K562 (cell line): ENCODE measurements at regions not wholly inside any gene's neighbourhood (a gene's known extent, or its start where the extent isn't known, plus 50 kb on each side); places are given as distances from the start of the nearest gene placed in this dataset.

ENCODE experiments used
- EZH2 ChIP-seq: IDR thresholded peaks from 2 replicates; pipeline ENCODE4 v1.6.1; 2012; ENCODE audit warnings: low read depth, mild to moderate bottlenecking, inconsistent platforms, low read length, borderline replicate concordance
- HCFC1 ChIP-seq: IDR thresholded peaks from 2 replicates; pipeline ENCODE4 v1.6.1; 2012; ENCODE audit warnings: low read depth, low read length, improper control_type of control experiment
- HDAC6 ChIP-seq: IDR thresholded peaks from 2 replicates; pipeline ENCODE4 v1.6.1; 2012; ENCODE audit warnings: low read depth, mild to moderate bottlenecking, control low read depth, inconsistent platforms, low read length, moderate library complexity
- KLF16 ChIP-seq: IDR thresholded peaks from 2 replicates; pipeline ENCODE4 v1.6.1; 2016; ENCODE audit warnings: antibody characterized with exemption
- NR3C1 ChIP-seq: sonication (generic); formaldehyde crosslinking; IDR thresholded peaks from 2 replicates; pipeline ENCODE4 v1.8.1; 2022; ENCODE audit warnings: missing genetic modification reagents
- POLR2AphosphoS5 ChIP-seq: IDR thresholded peaks from 2 replicates; pipeline ENCODE4 v1.6.1; 2011; ENCODE audit warnings: mild to moderate bottlenecking, low read depth, low read length, moderate library complexity; ENCODE audit not compliant: control insufficient read depth, insufficient read depth
- RAD21 ChIP-seq, 2 experiments: fragments of 250-450 bp in 1 of 2; fragments of 450-650 bp in 1 of 2; sonication (Bioruptor Pico) in 1 of 2; formaldehyde crosslinking in 1 of 2; IDR thresholded peaks in 1 of 2; conservative IDR thresholded peaks in 1 of 2; 2 replicates each; pipeline versions ENCODE4 v1.4.0 to v1.8.0; 2020 to 2022; ENCODE audit warnings: mild to moderate bottlenecking in 2 of 2, moderate library complexity in 1 of 2
- RFX5 ChIP-seq: IDR thresholded peaks from 2 replicates; pipeline ENCODE4 v1.6.1; 2011; ENCODE audit warnings: low read depth, mild to moderate bottlenecking, improper control_type of control experiment, low read length
- XRCC5 ChIP-seq: fragments of 200-400 bp; formaldehyde crosslinking; IDR thresholded peaks from 2 replicates; pipeline ENCODE4 v1.6.1; 2017; ENCODE audit warnings: low read depth, mild to moderate bottlenecking, low read length
- TF ChIP-seq, protein P1 (sequence below): fragments of 250-450 bp; sonication (Bioruptor Pico); IDR thresholded peaks from 2 replicates; pipeline ENCODE4 v1.8.0; 2021; ENCODE audit warnings: mild to moderate bottlenecking, moderate library complexity
- TF ChIP-seq, protein P2 (sequence below): IDR thresholded peaks from 2 replicates; pipeline ENCODE4 v1.6.1; 2016; ENCODE audit warnings: missing genetic modification characterization, missing compliant biosample characterization
- TF ChIP-seq, protein P3 (sequence below): fragments of 200-600 bp; sonication (generic); IDR thresholded peaks from one replicate; pipeline ENCODE4 v1.6.1; 2012; ENCODE audit warnings: mild to moderate bottlenecking, low read depth, low read length, inconsistent platforms

DNA sequence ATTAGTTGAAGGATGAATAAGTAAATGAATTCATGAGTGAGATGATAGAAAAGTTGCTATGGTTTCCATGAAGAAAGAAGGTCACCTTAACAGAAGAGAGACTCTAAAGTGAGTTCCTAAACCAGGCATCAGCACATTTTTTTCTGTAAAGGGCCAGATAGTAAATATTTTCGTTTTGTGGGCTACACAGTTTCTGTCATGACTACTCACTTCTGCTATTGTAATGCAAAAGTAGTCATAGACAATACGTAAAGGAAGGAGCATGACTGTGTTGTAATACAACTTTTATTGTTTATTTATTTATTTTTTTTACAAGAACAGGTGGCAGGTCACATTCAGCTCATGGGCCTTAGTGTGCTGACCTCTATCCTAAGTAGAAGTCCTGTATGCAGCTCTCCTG is 426.1 kb upstream of the DYNLRB2 start:
- TF ChIP-seq EZH2 = no peak
- TF ChIP-seq, protein P1, sequence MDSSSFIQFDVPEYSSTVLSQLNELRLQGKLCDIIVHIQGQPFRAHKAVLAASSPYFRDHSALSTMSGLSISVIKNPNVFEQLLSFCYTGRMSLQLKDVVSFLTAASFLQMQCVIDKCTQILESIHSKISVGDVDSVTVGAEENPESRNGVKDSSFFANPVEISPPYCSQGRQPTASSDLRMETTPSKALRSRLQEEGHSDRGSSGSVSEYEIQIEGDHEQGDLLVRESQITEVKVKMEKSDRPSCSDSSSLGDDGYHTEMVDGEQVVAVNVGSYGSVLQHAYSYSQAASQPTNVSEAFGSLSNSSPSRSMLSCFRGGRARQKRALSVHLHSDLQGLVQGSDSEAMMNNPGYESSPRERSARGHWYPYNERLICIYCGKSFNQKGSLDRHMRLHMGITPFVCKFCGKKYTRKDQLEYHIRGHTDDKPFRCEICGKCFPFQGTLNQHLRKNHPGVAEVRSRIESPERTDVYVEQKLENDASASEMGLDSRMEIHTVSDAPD = no peak
- no peak for TF ChIP-seq XRCC5
- no peak for TF ChIP-seq NR3C1 (CRISPR knock-in tag)
- no peak for TF ChIP-seq POLR2AphosphoS5
- TF ChIP-seq, protein P2, sequence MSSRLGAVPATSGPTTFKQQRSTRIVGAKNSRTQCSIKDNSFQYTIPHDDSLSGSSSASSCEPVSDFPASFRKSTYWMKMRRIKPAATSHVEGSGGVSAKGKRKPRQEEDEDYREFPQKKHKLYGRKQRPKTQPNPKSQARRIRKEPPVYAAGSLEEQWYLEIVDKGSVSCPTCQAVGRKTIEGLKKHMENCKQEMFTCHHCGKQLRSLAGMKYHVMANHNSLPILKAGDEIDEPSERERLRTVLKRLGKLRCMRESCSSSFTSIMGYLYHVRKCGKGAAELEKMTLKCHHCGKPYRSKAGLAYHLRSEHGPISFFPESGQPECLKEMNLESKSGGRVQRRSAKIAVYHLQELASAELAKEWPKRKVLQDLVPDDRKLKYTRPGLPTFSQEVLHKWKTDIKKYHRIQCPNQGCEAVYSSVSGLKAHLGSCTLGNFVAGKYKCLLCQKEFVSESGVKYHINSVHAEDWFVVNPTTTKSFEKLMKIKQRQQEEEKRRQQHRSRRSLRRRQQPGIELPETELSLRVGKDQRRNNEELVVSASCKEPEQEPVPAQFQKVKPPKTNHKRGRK (tag) = no peak
- no peak for TF ChIP-seq RFX5
- TF ChIP-seq HDAC6 = no peak
- TF ChIP-seq RAD21 (CRISPR knock-in tag; conservative IDR thresholded peaks at IDR 0.05 in 1 of 2, IDR thresholded peaks at IDR 0.05 in 1 of 2) = no peak
- TF ChIP-seq KLF16 = no peak
- TF ChIP-seq, protein P3, sequence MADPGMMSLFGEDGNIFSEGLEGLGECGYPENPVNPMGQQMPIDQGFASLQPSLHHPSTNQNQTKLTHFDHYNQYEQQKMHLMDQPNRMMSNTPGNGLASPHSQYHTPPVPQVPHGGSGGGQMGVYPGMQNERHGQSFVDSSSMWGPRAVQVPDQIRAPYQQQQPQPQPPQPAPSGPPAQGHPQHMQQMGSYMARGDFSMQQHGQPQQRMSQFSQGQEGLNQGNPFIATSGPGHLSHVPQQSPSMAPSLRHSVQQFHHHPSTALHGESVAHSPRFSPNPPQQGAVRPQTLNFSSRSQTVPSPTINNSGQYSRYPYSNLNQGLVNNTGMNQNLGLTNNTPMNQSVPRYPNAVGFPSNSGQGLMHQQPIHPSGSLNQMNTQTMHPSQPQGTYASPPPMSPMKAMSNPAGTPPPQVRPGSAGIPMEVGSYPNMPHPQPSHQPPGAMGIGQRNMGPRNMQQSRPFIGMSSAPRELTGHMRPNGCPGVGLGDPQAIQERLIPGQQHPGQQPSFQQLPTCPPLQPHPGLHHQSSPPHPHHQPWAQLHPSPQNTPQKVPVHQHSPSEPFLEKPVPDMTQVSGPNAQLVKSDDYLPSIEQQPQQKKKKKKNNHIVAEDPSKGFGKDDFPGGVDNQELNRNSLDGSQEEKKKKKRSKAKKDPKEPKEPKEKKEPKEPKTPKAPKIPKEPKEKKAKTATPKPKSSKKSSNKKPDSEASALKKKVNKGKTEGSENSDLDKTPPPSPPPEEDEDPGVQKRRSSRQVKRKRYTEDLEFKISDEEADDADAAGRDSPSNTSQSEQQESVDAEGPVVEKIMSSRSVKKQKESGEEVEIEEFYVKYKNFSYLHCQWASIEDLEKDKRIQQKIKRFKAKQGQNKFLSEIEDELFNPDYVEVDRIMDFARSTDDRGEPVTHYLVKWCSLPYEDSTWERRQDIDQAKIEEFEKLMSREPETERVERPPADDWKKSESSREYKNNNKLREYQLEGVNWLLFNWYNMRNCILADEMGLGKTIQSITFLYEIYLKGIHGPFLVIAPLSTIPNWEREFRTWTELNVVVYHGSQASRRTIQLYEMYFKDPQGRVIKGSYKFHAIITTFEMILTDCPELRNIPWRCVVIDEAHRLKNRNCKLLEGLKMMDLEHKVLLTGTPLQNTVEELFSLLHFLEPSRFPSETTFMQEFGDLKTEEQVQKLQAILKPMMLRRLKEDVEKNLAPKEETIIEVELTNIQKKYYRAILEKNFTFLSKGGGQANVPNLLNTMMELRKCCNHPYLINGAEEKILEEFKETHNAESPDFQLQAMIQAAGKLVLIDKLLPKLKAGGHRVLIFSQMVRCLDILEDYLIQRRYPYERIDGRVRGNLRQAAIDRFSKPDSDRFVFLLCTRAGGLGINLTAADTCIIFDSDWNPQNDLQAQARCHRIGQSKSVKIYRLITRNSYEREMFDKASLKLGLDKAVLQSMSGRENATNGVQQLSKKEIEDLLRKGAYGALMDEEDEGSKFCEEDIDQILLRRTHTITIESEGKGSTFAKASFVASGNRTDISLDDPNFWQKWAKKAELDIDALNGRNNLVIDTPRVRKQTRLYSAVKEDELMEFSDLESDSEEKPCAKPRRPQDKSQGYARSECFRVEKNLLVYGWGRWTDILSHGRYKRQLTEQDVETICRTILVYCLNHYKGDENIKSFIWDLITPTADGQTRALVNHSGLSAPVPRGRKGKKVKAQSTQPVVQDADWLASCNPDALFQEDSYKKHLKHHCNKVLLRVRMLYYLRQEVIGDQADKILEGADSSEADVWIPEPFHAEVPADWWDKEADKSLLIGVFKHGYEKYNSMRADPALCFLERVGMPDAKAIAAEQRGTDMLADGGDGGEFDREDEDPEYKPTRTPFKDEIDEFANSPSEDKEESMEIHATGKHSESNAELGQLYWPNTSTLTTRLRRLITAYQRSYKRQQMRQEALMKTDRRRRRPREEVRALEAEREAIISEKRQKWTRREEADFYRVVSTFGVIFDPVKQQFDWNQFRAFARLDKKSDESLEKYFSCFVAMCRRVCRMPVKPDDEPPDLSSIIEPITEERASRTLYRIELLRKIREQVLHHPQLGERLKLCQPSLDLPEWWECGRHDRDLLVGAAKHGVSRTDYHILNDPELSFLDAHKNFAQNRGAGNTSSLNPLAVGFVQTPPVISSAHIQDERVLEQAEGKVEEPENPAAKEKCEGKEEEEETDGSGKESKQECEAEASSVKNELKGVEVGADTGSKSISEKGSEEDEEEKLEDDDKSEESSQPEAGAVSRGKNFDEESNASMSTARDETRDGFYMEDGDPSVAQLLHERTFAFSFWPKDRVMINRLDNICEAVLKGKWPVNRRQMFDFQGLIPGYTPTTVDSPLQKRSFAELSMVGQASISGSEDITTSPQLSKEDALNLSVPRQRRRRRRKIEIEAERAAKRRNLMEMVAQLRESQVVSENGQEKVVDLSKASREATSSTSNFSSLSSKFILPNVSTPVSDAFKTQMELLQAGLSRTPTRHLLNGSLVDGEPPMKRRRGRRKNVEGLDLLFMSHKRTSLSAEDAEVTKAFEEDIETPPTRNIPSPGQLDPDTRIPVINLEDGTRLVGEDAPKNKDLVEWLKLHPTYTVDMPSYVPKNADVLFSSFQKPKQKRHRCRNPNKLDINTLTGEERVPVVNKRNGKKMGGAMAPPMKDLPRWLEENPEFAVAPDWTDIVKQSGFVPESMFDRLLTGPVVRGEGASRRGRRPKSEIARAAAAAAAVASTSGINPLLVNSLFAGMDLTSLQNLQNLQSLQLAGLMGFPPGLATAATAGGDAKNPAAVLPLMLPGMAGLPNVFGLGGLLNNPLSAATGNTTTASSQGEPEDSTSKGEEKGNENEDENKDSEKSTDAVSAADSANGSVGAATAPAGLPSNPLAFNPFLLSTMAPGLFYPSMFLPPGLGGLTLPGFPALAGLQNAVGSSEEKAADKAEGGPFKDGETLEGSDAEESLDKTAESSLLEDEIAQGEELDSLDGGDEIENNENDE = no peak
- TF ChIP-seq HCFC1 = no peak
